HAP-1 (cell line): ENCODE measurements at regions not wholly inside any gene's neighbourhood (a gene's known extent, or its start where the extent isn't known, plus 50 kb on each side); places are given as distances from the start of the nearest gene placed in this dataset.
"Not testable (repeated sequence)": the region's sequence is repeated elsewhere in the genome, so short reads cannot be mapped to it uniquely, and the experiment has no call there.

Experiments
- DNase-seq, 2 experiments: peaks; one replicate each; pipeline ENCODE4 v3.0.0-alpha.2; 2016 to 2020; ENCODE audit warnings: low spot score in 2 of 2
- H3K27me3 ChIP-seq: fragments of 250-450 bp; sonication (Bioruptor Pico); 2 replicates; pipeline ENCODE4 v1.5.1; 2020; ENCODE audit warnings: low read depth, mild to moderate bottlenecking, moderate library complexity
- H3K36me3 ChIP-seq: fragments of 250-450 bp; sonication (Bioruptor Pico); replicated peaks from 2 replicates; pipeline ENCODE4 v1.5.1; 2020; ENCODE audit warnings: mild to moderate bottlenecking
- H3K4me1 ChIP-seq: fragments of 250-450 bp; sonication (Bioruptor Pico); 2 replicates; pipeline ENCODE4 v1.5.1; 2020; ENCODE audit warnings: mild to moderate bottlenecking
- H3K4me3 ChIP-seq: fragments of 250-450 bp; sonication (Bioruptor Pico); 2 replicates; pipeline ENCODE4 v1.5.1; 2020; ENCODE audit warnings: mild to moderate bottlenecking, moderate library complexity
- H3K9me3 ChIP-seq: fragments of 250-450 bp; sonication (Bioruptor Pico); 2 replicates; pipeline ENCODE4 v1.5.1; 2020; ENCODE audit warnings: mild to moderate bottlenecking, moderate library complexity
- in situ Hi-C: fragments of 300-500 bp; cut with MboI; formaldehyde crosslinking; loops from 3 replicates; pipeline ENCODE4 v1.14.3; 2020; ENCODE audit warnings: low sequenced_read_pairs, inconsistent platforms, mixed read lengths

DNA sequence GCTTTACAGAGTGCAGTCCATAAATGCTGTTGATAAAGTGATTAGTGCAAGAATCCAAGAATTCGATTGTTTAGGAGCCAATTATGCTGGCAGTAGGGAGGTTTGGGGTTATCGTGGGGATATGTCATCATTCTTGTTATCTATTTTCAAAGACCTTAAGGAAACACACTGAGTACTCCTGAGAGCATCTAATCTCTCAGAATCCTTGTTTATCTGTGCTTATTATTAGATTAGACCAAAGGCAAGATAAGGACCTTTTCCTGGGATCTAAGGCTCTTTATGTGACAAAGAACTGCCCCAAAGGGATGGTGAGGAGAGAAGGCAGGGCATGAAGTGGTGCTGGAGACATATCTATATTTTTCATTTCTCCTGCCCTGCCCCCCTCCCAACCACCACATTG lies 139.1 kb downstream of the TSEN15 start:
- DNase-seq: no peak
- Histone ChIP-seq H3K9me3 (no peaks in the 10 kb centered on the region), H3K27me3 (peaks cover 24% of the 10 kb centered on the region), H3K4me1 (no peaks in the 10 kb centered on the region), H3K36me3 (no peaks in the 10 kb centered on the region), H3K4me3 (no peak overlapping the region)
- in situ Hi-C loops: no loop called here

DNA sequence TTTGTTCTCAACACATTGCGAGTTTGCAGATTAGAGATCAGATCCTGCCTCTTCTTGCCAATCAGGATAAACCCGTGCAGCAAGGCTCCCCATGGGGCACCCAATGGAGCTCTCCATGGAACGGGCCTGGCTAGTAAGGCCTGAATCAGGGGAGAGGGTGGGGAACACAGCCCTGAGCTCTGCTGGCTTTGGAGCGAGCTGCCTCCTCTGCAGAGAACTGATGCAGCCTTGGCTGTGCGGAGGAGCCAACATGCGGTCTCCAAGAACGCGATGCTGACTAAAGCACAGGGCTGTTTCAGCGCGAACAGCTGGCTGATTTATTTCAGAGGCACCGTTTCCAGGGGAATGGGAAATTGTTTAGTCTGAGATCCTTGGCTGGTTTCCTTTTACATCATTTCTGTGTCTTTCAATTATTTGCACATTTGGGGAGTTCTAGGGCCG lies 139.7 kb downstream of the TSEN15 start:
- H3K4me1 ChIP-seq: no peaks in the 10 kb centered on the region
- no peaks in the 10 kb centered on the region for H3K9me3 ChIP-seq
- no peak overlapping the region for H3K4me3 ChIP-seq
- DNase-seq: no peak
- peaks cover 24% of the 10 kb centered on the region for H3K27me3 ChIP-seq
- in situ Hi-C loops: no loop called here
- no peaks in the 10 kb centered on the region for H3K36me3 ChIP-seq

DNA sequence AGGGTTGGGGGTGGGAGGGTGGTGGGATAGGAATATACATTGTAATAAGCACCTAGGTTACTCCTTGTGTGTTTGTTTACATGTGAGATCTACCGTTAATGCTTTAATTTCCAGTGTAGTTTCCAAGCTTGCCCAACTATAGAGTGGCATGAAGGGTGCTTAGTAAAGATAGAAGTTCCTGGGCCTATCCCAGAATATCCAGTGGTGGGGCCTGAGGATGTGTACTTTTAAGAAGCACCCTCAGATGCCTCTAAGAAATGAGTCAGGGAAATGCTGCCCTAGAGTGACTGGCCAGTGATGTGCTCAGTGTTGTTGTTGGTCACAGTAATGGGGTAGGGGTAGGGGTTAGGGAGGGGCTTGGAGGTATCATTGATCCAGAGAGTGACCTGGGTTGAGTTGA lies 141.3 kb downstream of the TSEN15 start:
- Histone ChIP-seq H3K27me3 (peaks cover 24% of the 10 kb centered on the region), H3K4me1 (peaks cover 7% of the 10 kb centered on the region; the same call in 1 of the 2 replicates), H3K9me3 (no peaks in the 10 kb centered on the region), H3K36me3 (no peaks in the 10 kb centered on the region), H3K4me3 (no peak overlapping the region)
- DNase-seq: no peak
- in situ Hi-C loops: no loop called here

DNA sequence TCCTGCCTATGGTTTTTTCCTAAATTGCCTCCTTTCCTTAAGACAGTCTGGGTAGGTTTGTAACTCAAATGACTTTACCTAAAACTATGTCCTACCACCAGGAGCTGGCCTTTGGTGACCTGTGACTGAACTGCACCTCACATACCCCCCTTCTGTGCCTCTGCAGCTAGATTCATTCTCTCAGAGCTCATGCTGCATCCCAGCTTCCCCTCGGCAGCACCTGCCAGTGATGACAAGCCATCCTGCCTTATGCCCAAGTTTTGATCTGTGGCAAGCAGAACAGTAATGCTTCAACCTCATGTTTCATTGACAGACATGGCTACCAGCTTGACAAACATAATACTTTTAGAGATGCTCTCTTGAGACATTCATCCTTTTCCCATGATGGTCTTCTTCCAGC lies 141.9 kb downstream of the TSEN15 start:
- Histone ChIP-seq H3K27me3 (peaks cover 22% of the 10 kb centered on the region), H3K9me3 (no peaks in the 10 kb centered on the region), H3K36me3 (no peaks in the 10 kb centered on the region), H3K4me1 (peaks cover 7% of the 10 kb centered on the region; the same call in 1 of the 2 replicates), H3K4me3 (no peak overlapping the region)
- in situ Hi-C loops: no loop called here
- DNase-seq: no peak

DNA sequence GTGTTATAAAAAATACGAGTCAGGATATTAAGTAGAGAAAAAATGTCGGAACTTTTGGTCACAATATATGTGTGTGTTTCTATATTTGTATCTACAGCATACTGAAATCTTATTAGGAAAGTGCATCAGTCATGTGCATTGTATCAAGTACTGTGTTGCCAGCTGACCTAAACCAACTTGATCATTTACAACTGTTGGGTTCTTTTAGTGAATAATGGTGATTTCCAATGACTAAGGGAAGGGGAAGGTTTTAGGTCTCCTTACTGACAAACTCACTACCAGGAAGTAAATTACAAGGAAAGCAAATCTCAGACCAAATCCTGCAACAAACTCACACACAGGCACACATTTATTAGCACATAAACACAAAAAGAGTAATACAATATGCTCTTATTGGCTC lies 142.7 kb downstream of the TSEN15 start:
- DNase-seq: no peak
- no peaks in the 10 kb centered on the region for H3K36me3 ChIP-seq
- in situ Hi-C loops: no loop called here

DNA sequence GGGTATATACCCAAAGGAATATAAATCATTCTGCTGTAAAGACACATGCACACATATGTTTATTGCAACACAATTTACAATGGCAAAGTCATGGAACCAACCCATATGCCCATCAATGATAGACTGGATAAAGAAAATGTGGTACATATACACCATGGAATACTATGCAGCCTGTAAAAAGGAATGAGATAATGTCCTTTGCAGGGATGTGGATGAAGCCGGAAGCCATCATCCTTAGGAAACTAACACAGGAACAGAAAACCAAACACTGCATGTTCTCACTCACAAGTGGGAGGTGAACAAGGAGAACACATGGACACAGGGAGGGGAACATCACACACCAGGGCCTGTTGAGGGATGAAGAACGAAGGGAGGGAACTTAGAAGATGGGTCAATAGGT lies 144.2 kb downstream of the TSEN15 start:
- DNase-seq, H3K4me1 ChIP-seq, in situ Hi-C loops, H3K9me3 ChIP-seq, H3K27me3 ChIP-seq, H3K4me3 ChIP-seq, H3K36me3 ChIP-seq: not testable (repeated sequence)

More for the DNA sequence above, 142.7 kb downstream of the TSEN15 start:
- Histone ChIP-seq H3K4me1 (peaks cover 7% of the 10 kb centered on the region; the same call in 1 of the 2 replicates), H3K4me3 (no peak overlapping the region), H3K9me3 (no peaks in the 10 kb centered on the region), H3K27me3 (peaks cover 14% of the 10 kb centered on the region)

DNA sequence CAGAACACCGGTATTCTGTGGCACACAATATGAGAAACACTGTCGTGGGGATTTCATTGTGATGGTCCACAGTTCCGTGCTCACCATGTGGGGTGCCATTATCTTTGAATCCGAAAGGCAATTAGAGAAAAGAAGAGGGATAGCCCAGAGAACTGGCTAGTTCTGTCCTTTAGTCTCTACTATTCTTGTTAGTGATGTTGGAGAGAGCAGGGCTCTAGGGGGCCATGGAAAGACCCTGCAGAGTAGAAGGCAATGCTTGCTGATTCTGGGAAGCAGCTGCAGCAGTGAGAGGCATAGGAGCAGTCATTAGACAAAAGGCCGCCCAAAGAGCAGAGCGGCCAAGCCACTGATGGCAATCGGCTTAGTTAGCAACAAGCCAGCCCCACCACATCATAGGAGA lies 146.3 kb downstream of the TSEN15 start:
- no peak for DNase-seq
- H3K36me3 ChIP-seq: no peaks in the 10 kb centered on the region
- in situ Hi-C loops: no loop called here
- H3K4me1 ChIP-seq: peaks cover 7% of the 10 kb centered on the region; the same call in 1 of the 2 replicates
- H3K9me3 ChIP-seq: no peaks in the 10 kb centered on the region
- H3K27me3 ChIP-seq: no peaks in the 10 kb centered on the region
- no peak overlapping the region for H3K4me3 ChIP-seq

DNA sequence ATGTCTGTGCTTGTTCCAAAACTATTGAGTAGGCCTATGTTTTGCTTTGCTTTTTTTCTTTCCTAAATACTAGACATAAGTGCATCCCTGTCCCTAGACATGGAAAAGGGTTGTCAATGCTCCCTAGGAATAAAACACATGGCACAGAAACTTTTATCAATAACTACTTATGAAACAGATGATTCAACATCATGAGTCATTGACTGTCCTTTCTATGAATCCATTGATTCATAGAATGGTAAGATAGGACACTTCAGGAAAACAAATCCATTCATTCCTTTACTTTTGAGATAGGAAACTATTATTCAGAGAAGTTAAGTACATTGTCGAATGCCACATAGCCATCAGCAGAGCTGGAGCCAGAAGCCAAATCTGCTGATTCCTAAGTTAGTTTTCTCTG lies 147.5 kb downstream of the TSEN15 start:
- DNase-seq: no peak
- no peaks in the 10 kb centered on the region for H3K9me3 ChIP-seq
- H3K36me3 ChIP-seq: no peaks in the 10 kb centered on the region
- H3K4me3 ChIP-seq: no peak overlapping the region
- H3K4me1 ChIP-seq: peaks cover 7% of the 10 kb centered on the region; the same call in 1 of the 2 replicates
- no peaks in the 10 kb centered on the region for H3K27me3 ChIP-seq
- in situ Hi-C loops: no loop called here

DNA sequence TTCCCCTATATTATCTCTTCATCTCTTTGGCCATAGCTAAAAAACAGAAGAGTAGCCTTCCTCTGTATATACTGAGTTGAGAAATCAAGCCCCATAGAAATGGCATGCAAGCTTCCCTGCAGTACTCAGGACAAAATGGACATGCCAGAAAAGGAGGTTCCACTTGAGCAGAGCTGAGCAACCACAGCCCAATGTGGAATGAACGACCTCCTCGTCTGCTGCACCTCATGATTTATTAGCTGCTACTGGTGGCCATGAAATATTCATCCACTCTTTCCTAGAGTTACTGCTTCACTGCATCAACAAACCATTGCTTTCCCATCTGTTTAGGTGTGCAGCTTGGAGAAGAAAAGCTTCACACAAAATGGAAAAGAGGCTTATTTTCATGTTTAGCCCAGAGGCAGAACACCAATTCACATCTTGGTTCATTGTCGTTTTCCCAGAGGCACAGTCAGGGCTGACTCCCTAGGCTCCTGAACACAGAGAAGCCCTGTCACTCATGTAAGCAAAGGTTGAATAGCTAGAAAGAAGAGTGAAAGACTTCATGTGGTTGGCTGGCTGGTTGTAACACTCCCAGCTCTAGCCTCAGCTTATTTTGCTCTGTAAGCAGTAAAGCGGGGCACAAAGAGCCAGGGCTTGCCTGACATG lies 148.0 kb downstream of the TSEN15 start:
- Histone ChIP-seq H3K36me3 (no peaks in the 10 kb centered on the region), H3K27me3 (no peaks in the 10 kb centered on the region), H3K4me3 (no peak overlapping the region), H3K9me3 (no peaks in the 10 kb centered on the region), H3K4me1 (peaks cover 7% of the 10 kb centered on the region; the same call in 1 of the 2 replicates)
- in situ Hi-C loops: no loop called here
- no peak for DNase-seq

DNA sequence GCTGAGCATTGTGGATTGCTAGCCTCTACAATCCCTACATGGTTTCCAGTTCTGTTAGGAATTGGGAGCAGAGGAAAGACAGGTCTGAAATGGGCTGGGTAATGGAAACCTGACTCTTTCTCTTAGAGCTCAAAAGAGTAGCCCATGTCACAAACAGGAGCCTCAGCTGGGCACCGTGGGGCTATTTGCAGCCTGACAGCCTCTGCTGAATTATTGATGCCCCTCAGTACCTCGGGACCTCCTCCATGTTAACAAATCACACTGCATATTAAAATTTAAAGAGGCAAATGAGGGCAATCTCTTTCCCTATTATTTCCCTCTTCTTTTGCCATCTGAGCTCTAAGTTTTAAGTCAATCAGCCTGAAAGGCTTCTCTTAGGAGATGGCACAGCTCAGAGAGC lies 157.1 kb downstream of the TSEN15 start:
- Histone ChIP-seq H3K27me3 (no peaks in the 10 kb centered on the region), H3K9me3 (no peaks in the 10 kb centered on the region), H3K36me3 (no peaks in the 10 kb centered on the region), H3K4me1 (no peaks in the 10 kb centered on the region), H3K4me3 (no peak overlapping the region)
- in situ Hi-C loops: no loop called here
- DNase-seq: no peak

DNA sequence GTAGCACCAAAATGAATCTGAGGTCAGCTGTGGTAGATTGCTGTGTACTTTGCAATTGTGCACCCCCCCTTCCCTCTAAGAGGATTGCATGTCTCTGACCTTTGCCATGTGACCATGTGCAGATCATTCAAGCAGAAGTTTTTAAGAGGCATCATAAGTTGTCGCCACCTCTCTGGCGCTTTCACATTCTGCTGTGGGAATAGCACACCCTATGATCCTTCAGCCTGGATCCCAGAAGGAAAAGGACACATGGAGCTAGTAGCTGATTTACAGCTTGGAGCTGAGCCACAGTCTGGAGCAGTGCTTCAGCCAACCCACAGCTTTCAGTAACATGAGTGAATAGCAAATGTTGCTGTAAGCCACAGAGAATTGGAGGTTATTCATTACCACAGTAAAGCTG lies 158.5 kb downstream of the TSEN15 start:
- H3K9me3 ChIP-seq: no peaks in the 10 kb centered on the region
- in situ Hi-C loops: no loop called here
- H3K4me3 ChIP-seq: no peak overlapping the region
- DNase-seq: no peak
- H3K36me3 ChIP-seq: no peaks in the 10 kb centered on the region
- no peaks in the 10 kb centered on the region for H3K4me1 ChIP-seq
- no peaks in the 10 kb centered on the region for H3K27me3 ChIP-seq

DNA sequence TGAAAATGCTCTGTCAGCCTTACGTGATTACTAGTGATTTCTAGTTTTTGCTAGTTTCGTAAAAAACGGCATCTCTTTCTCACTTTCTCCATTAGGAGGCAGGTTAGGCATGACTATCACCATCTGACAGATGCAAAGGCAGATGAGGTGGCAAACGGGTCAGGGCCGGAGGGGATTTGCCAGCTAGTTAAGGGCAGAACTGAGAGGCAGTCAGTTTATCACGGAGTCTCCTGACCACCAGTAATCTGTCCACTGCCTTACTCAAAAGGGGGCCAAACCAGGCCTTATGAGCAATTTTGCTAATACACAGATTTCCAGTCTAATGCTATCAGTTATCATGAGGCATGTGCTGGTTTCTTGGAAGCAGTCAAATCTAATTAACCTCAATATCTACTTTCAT lies 159.3 kb downstream of the TSEN15 start:
- no peaks in the 10 kb centered on the region for H3K36me3 ChIP-seq
- H3K4me3 ChIP-seq: no peak overlapping the region
- no peak for DNase-seq
- no peaks in the 10 kb centered on the region for H3K4me1 ChIP-seq
- H3K9me3 ChIP-seq: no peaks in the 10 kb centered on the region
- no peaks in the 10 kb centered on the region for H3K27me3 ChIP-seq
- in situ Hi-C loops: no loop called here

DNA sequence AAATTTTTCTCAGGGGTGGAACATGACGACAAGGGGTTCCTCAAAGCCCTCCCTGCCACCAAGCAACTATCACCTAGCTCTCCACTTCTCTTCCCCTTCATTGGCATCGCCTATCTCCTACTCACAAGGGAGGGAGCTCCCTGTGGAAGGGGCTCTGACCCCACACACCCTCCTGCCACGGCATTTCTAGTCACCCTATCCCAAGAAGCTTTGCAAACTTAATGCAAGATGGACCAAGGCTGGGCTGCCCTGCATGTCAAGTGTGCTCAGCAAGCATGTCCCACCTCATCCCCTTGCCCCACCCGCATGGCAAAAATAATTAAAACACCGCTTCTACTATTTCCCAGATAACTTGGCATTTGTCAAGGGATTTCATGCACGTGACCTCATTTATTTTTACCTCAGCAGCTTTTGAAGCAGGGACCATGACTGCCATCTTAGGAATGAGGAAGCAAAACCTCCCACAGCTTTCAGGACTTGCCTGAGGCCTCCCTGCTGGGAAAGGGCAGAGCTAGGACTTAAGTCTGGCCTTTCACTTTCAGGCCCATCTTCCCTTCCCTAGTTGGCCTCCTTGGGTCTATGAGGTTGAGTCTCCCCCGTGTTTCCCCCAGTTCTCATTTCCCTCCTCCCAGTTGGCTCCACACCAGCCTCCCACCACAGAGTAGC lies 161.3 kb downstream of the TSEN15 start:
- H3K4me3 ChIP-seq: no peak overlapping the region
- in situ Hi-C loops: no loop called here
- no peaks in the 10 kb centered on the region for H3K36me3 ChIP-seq
- no peaks in the 10 kb centered on the region for H3K27me3 ChIP-seq
- H3K9me3 ChIP-seq: no peaks in the 10 kb centered on the region
- no peaks in the 10 kb centered on the region for H3K4me1 ChIP-seq
- no peak for DNase-seq

DNA sequence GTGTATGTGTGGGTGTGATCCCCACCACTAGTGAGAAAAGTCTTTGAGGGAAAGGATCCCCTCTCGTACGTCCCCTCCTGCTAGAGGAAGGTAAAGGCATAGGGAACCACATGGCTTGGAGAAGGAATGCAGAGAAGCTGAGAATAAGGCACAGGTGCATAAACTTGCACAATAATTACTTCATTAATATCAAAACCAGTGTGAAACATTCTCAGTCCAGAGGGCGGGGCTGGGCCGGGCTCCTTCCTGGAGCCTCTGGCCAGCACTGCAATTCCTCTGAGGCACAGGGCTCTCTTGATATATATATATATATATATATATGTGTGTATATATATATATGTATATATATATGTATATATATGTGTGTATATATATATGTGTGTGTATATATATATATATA lies 162.6 kb downstream of the TSEN15 start:
- in situ Hi-C loops: no loop called here
- no peak for DNase-seq
- H3K9me3 ChIP-seq: no peaks in the 10 kb centered on the region
- no peaks in the 10 kb centered on the region for H3K36me3 ChIP-seq
- no peak overlapping the region for H3K4me3 ChIP-seq
- no peaks in the 10 kb centered on the region for H3K27me3 ChIP-seq
- H3K4me1 ChIP-seq: no peaks in the 10 kb centered on the region
